SK-N-SH treated with all-trans-retinoic acid at 6 μM for 48 hours (cell line): ENCODE measurements at regions not wholly inside any gene's neighbourhood (a gene's known extent, or its start where the extent isn't known, plus 50 kb on each side); places are given as distances from the start of the nearest gene placed in this dataset.

Source experiments
- ATAC-seq: fragments of 200-7000 bp; cut with Tn5 transposase; 3 replicates; pipeline ENCODE4 v1.9.1; 2020; ENCODE audit warnings: mild to moderate bottlenecking, moderate library complexity
- ARNTL ChIP-seq: fragments of 450-650 bp; formaldehyde crosslinking; IDR thresholded peaks from 2 replicates; pipeline ENCODE4 v1.5.0; 2020; ENCODE audit warnings: low read depth, mild to moderate bottlenecking, moderate library complexity, borderline replicate concordance
- BACH2 ChIP-seq: fragments of 250-450 bp; sonication (Bioruptor Pico); IDR thresholded peaks from 2 replicates; pipeline ENCODE4 v1.9.0; 2021; ENCODE audit warnings: mild to moderate bottlenecking, borderline replicate concordance
- CSDC2 ChIP-seq: fragments of 250-450 bp; sonication (Bioruptor Pico); IDR thresholded peaks from 2 replicates; pipeline ENCODE4 v1.5.0; 2020; ENCODE audit warnings: mild to moderate bottlenecking, moderate library complexity
- ESRRG ChIP-seq: fragments of 250-450 bp; sonication (Bioruptor Pico); IDR thresholded peaks from 2 replicates; pipeline ENCODE4 v1.6.1; 2021; ENCODE audit warnings: mild to moderate bottlenecking
- GLIS3 ChIP-seq: fragments of 250-450 bp; sonication (Bioruptor Pico); IDR thresholded peaks from 2 replicates; pipeline ENCODE4 v1.5.0; 2020; ENCODE audit warnings: mild to moderate bottlenecking, moderate library complexity
- ISL1 ChIP-seq: fragments of 250-450 bp; sonication (Bioruptor Pico); IDR thresholded peaks from 2 replicates; pipeline ENCODE4 v2.1.2; 2022; ENCODE audit warnings: mild to moderate bottlenecking, moderate library complexity
- OSR1 ChIP-seq: fragments of 250-450 bp; sonication (Bioruptor Pico); IDR thresholded peaks from 2 replicates; pipeline ENCODE4 v1.8.0; 2022; ENCODE audit warnings: moderate library complexity, mild to moderate bottlenecking, inconsistent platforms
- RARB ChIP-seq: fragments of 250-450 bp; sonication (Bioruptor Pico); IDR thresholded peaks from 2 replicates; pipeline ENCODE4 v1.8.0; 2021; ENCODE audit warnings: mild to moderate bottlenecking, moderate library complexity
- SNAI2 ChIP-seq: fragments of 250-450 bp; sonication (Bioruptor Pico); IDR thresholded peaks from 2 replicates; pipeline ENCODE4 v1.5.0; 2020; ENCODE audit warnings: mild to moderate bottlenecking, moderate library complexity
- TCF4 ChIP-seq: fragments of 250-450 bp; sonication (Bioruptor Pico); IDR thresholded peaks from 2 replicates; pipeline ENCODE4 v1.8.0; 2021; ENCODE audit warnings: mild to moderate bottlenecking, moderate library complexity, borderline replicate concordance
- TOX ChIP-seq: fragments of 250-450 bp; sonication (Bioruptor Pico); IDR thresholded peaks from 2 replicates; pipeline ENCODE4 v1.8.0; 2021; ENCODE audit warnings: mild to moderate bottlenecking, moderate library complexity, borderline replicate concordance
- ZFP3 ChIP-seq: fragments of 250-450 bp; sonication (Bioruptor Pico); IDR thresholded peaks from 2 replicates; pipeline ENCODE4 v1.5.0; 2020; ENCODE audit warnings: mild to moderate bottlenecking, moderate library complexity
- ZFP30 ChIP-seq: fragments of 450-650 bp; formaldehyde crosslinking; IDR thresholded peaks from 2 replicates; pipeline ENCODE4 v1.5.0; 2022; ENCODE audit warnings: mild to moderate bottlenecking, moderate library complexity
- ZNF565 ChIP-seq: fragments of 450-650 bp; formaldehyde crosslinking; conservative IDR thresholded peaks from 2 replicates; pipeline ENCODE4 v1.5.0; 2020; ENCODE audit warnings: low read depth, mild to moderate bottlenecking, moderate library complexity
- ZNF70 ChIP-seq: fragments of 450-650 bp; formaldehyde crosslinking; IDR thresholded peaks from 2 replicates; pipeline ENCODE4 v1.5.0; 2020; ENCODE audit warnings: mild to moderate bottlenecking, moderate library complexity
- ZNF8 ChIP-seq: fragments of 450-650 bp; formaldehyde crosslinking; IDR thresholded peaks from 2 replicates; pipeline ENCODE4 v1.5.0; 2020; ENCODE audit warnings: mild to moderate bottlenecking, moderate library complexity
- TF ChIP-seq, protein P1 (sequence below): fragments of 250-450 bp; sonication (Bioruptor Pico); IDR thresholded peaks from 2 replicates; pipeline ENCODE4 v1.5.0; 2020; ENCODE audit warnings: mild to moderate bottlenecking, moderate library complexity
- TF ChIP-seq, protein P2 (sequence below): fragments of 250-450 bp; sonication (Bioruptor Pico); IDR thresholded peaks from 2 replicates; pipeline ENCODE4 v1.8.0; 2021; ENCODE audit warnings: low read depth, mild to moderate bottlenecking, moderate library complexity, borderline replicate concordance
- TF ChIP-seq, protein P3 (sequence below): fragments of 250-450 bp; sonication (Bioruptor Pico); IDR thresholded peaks from 2 replicates; pipeline ENCODE4 v1.8.0; 2020; ENCODE audit warnings: mild to moderate bottlenecking, moderate library complexity, borderline replicate concordance
- TF ChIP-seq, protein P4 (sequence below): fragments of 250-450 bp; sonication (Bioruptor Pico); IDR thresholded peaks from 2 replicates; pipeline ENCODE4 v1.5.1; 2021; ENCODE audit warnings: mild to moderate bottlenecking, moderate library complexity

DNA sequence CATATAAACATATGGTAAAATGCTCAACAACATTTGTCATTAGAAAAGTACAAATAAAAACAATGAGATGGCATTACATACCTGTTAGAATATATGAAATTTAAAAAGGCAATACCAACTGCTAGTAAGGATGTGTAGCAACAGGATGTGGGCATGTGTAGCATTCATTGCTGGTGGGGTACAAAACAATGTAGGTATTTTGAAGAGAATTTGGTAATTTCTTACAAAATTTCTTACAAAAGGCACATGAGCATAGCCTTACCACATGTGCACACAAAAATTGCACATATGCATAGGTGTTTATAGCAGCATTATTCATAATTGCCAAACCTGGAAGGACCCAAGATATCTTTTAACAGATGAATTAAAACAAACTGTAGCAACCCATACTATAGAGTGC, 1355.1 kb upstream of the CITED2 start:
- no peak for ATAC-seq
- TF ChIP-seq TOX (no peak), ZFP30 (CRISPR knock-in tag) (no peak)

DNA sequence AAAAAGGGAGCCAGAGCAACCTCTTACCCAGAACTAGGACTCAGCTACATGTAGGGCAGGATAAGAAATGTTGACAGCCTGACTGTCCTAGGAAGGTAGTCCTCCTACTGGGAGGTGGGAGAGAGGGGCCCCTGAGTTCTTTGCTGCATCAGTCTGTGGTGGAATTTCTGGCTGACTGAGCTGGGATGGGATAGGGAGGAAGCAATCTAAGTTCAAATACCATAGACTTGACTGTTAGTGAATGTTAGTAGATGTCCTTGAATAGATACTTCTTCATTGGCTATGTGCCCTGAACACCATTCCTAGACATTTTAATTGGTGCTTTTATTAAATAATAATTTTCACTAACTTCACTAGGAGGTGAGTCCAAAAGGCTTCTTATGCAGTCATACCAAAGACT, 1343.6 kb upstream of the CITED2 start:
- ATAC-seq, result no peak
- no peak for TF ChIP-seq RARB (CRISPR knock-in tag)
- TF ChIP-seq ZFP30 (CRISPR knock-in tag), result no peak
- TF ChIP-seq OSR1, result no peak

DNA sequence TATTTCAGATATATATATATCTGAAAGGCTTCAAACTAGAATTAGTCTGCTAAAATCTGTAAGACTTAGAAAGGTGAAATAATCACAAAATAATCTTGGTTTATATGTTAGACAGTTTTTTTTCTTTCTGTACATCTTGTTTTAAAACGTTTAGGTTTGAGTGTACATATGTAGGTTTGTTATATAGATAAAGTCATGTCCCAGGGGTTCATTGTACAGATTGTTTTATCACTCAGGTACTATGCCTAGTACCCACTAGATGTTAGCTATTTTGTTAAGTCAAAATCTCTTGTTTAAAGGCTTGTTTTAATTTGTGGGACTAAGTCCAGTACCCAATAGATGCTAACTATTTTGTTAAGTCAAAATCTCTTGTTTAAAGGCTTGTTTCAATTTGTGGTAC, 1339.0 kb upstream of the CITED2 start:
- no peak for ATAC-seq
- TF ChIP-seq TCF4 (CRISPR knock-in tag) (no peak), BACH2 (no peak), OSR1 (no peak), ZNF8 (CRISPR knock-in tag) (no peak), CSDC2 (no peak), ZNF70 (no peak), ZNF565 (CRISPR knock-in tag) (no peak), ZFP30 (CRISPR knock-in tag) (no peak), ISL1 (CRISPR knock-in tag) (no peak), ZFP3 (CRISPR knock-in tag) (no peak), RARB (CRISPR knock-in tag) (no peak), ARNTL (CRISPR knock-in tag) (no peak), SNAI2 (CRISPR knock-in tag) (no peak)
- TF ChIP-seq, protein P1, sequence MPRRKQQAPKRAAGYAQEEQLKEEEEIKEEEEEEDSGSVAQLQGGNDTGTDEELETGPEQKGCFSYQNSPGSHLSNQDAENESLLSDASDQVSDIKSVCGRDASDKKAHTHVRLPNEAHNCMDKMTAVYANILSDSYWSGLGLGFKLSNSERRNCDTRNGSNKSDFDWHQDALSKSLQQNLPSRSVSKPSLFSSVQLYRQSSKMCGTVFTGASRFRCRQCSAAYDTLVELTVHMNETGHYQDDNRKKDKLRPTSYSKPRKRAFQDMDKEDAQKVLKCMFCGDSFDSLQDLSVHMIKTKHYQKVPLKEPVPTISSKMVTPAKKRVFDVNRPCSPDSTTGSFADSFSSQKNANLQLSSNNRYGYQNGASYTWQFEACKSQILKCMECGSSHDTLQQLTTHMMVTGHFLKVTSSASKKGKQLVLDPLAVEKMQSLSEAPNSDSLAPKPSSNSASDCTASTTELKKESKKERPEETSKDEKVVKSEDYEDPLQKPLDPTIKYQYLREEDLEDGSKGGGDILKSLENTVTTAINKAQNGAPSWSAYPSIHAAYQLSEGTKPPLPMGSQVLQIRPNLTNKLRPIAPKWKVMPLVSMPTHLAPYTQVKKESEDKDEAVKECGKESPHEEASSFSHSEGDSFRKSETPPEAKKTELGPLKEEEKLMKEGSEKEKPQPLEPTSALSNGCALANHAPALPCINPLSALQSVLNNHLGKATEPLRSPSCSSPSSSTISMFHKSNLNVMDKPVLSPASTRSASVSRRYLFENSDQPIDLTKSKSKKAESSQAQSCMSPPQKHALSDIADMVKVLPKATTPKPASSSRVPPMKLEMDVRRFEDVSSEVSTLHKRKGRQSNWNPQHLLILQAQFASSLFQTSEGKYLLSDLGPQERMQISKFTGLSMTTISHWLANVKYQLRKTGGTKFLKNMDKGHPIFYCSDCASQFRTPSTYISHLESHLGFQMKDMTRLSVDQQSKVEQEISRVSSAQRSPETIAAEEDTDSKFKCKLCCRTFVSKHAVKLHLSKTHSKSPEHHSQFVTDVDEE (CRISPR knock-in tag), result no peak
- TF ChIP-seq, protein P2, sequence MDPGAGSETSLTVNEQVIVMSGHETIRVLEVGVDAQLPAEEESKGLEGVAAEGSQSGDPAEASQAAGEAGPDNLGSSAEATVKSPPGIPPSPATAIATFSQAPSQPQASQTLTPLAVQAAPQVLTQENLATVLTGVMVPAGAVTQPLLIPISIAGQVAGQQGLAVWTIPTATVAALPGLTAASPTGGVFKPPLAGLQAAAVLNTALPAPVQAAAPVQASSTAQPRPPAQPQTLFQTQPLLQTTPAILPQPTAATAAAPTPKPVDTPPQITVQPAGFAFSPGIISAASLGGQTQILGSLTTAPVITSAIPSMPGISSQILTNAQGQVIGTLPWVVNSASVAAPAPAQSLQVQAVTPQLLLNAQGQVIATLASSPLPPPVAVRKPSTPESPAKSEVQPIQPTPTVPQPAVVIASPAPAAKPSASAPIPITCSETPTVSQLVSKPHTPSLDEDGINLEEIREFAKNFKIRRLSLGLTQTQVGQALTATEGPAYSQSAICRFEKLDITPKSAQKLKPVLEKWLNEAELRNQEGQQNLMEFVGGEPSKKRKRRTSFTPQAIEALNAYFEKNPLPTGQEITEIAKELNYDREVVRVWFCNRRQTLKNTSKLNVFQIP (CRISPR knock-in tag), result no peak
- TF ChIP-seq, protein P3, sequence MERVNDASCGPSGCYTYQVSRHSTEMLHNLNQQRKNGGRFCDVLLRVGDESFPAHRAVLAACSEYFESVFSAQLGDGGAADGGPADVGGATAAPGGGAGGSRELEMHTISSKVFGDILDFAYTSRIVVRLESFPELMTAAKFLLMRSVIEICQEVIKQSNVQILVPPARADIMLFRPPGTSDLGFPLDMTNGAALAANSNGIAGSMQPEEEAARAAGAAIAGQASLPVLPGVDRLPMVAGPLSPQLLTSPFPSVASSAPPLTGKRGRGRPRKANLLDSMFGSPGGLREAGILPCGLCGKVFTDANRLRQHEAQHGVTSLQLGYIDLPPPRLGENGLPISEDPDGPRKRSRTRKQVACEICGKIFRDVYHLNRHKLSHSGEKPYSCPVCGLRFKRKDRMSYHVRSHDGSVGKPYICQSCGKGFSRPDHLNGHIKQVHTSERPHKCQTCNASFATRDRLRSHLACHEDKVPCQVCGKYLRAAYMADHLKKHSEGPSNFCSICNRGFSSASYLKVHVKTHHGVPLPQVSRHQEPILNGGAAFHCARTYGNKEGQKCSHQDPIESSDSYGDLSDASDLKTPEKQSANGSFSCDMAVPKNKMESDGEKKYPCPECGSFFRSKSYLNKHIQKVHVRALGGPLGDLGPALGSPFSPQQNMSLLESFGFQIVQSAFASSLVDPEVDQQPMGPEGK, result no peak
- TF ChIP-seq, protein P4, sequence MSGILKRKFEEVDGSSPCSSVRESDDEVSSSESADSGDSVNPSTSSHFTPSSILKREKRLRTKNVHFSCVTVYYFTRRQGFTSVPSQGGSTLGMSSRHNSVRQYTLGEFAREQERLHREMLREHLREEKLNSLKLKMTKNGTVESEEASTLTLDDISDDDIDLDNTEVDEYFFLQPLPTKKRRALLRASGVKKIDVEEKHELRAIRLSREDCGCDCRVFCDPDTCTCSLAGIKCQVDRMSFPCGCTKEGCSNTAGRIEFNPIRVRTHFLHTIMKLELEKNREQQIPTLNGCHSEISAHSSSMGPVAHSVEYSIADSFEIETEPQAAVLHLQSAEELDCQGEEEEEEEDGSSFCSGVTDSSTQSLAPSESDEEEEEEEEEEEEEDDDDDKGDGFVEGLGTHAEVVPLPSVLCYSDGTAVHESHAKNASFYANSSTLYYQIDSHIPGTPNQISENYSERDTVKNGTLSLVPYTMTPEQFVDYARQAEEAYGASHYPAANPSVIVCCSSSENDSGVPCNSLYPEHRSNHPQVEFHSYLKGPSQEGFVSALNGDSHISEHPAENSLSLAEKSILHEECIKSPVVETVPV (CRISPR knock-in tag), result no peak

DNA sequence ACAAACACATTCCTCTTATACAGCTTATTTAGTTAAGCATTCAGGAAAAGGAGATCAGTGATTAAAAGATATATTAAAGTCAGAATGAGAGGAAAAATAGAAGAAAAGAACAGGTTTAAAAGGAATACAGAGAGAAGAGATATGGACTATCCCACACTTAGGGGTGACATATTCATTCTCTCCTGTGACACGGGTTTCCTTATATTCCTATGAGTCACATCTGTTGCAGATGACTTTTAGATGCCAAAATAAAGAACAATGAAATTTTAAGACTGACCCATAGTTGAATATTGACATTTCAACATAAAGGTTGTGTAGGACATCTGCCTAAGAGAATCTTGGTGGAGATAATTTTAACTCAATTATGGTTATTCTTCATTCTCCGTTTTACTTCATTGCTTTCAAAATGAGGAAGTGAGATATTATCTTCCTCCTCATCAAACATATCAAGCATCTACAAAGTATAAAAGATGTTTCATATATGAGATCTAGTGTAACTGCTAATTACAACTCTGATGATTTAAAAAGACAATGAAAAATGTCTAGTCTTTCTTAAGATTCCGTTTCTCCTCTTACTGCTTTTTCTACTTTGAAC, 1336.7 kb upstream of the CITED2 start:
- no peak for ATAC-seq
- TF ChIP-seq CSDC2, result no peak
- no peak for TF ChIP-seq ZNF565 (CRISPR knock-in tag)
- no peak for TF ChIP-seq ZNF70
- TF ChIP-seq ZFP3 (CRISPR knock-in tag), result no peak
- TF ChIP-seq, protein P1 (CRISPR knock-in tag), result no peak
- TF ChIP-seq, protein P4 (CRISPR knock-in tag), result no peak
- no peak for TF ChIP-seq ESRRG (CRISPR knock-in tag)
- no peak for TF ChIP-seq BACH2
- no peak for TF ChIP-seq ARNTL (CRISPR knock-in tag)
- TF ChIP-seq RARB (CRISPR knock-in tag), result no peak
- TF ChIP-seq, protein P3, result no peak
- no peak for TF ChIP-seq GLIS3 (CRISPR knock-in tag)
